ENCODE measurements at regions not wholly inside any gene's neighbourhood (a gene's known extent, or its start where the extent isn't known, plus 50 kb on each side); places are given as distances from the start of the nearest gene placed in this dataset.

DNA sequence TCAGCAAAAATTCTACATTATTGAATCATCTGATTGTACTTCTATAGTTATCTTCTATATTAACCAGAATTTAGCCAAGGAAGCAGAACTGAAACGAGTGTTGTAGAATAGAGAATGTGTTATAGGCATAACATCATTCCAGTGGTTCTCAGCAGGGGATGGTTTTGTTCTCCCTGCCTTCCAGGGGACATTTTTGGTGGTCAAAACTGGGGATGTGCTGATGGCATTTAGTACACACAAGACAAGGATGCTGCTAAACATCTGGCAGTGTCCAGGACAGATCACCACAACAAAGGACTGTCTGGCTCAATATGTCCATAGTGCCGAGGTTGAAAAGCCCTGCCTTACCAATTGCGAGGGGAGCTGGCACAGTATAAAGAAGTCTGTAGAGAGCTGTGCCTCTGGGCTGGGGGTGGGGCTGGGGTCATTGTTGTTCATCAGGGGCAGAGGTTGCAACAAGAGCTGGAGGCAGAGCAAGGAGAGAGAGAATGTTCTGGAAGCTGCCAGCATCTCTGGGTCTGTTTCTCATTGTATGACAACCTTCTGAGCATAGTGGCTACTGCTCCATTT, 1472.8 kb downstream of the AACS start:
- TF ChIP-seq, protein P1, sequence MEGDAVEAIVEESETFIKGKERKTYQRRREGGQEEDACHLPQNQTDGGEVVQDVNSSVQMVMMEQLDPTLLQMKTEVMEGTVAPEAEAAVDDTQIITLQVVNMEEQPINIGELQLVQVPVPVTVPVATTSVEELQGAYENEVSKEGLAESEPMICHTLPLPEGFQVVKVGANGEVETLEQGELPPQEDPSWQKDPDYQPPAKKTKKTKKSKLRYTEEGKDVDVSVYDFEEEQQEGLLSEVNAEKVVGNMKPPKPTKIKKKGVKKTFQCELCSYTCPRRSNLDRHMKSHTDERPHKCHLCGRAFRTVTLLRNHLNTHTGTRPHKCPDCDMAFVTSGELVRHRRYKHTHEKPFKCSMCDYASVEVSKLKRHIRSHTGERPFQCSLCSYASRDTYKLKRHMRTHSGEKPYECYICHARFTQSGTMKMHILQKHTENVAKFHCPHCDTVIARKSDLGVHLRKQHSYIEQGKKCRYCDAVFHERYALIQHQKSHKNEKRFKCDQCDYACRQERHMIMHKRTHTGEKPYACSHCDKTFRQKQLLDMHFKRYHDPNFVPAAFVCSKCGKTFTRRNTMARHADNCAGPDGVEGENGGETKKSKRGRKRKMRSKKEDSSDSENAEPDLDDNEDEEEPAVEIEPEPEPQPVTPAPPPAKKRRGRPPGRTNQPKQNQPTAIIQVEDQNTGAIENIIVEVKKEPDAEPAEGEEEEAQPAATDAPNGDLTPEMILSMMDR (IDR thresholded peaks at IDR 0.05) = no peak
- no peak for TF ChIP-seq POLR2A (IDR thresholded peaks at IDR 0.05)

Data from adrenal gland (tissue), 5 donors.